AG09309 (cell line): ENCODE measurements at regions not wholly inside any gene's neighbourhood (a gene's known extent, or its start where the extent isn't known, plus 50 kb on each side); places are given as distances from the start of the nearest gene placed in this dataset.

Experiments
- DNase-seq: peaks from one replicate; pipeline ENCODE4 v3.0.0-alpha.2; 2010; ENCODE audit warnings: low read depth
- H3K4me3 ChIP-seq: 2 replicates; pipeline ENCODE4 v1.5.1; 2011; ENCODE audit warnings: mild to moderate bottlenecking, low read depth, low read length, moderate library complexity; ENCODE audit not compliant: control insufficient read depth
- TF ChIP-seq, protein P1 (sequence below): IDR thresholded peaks from 2 replicates; pipeline ENCODE4 v1.5.1; 2011; ENCODE audit warnings: mild to moderate bottlenecking, low read depth, low read length, inconsistent platforms; ENCODE audit not compliant: insufficient read depth, control insufficient read depth; ENCODE audit errors: missing control alignments

DNA sequence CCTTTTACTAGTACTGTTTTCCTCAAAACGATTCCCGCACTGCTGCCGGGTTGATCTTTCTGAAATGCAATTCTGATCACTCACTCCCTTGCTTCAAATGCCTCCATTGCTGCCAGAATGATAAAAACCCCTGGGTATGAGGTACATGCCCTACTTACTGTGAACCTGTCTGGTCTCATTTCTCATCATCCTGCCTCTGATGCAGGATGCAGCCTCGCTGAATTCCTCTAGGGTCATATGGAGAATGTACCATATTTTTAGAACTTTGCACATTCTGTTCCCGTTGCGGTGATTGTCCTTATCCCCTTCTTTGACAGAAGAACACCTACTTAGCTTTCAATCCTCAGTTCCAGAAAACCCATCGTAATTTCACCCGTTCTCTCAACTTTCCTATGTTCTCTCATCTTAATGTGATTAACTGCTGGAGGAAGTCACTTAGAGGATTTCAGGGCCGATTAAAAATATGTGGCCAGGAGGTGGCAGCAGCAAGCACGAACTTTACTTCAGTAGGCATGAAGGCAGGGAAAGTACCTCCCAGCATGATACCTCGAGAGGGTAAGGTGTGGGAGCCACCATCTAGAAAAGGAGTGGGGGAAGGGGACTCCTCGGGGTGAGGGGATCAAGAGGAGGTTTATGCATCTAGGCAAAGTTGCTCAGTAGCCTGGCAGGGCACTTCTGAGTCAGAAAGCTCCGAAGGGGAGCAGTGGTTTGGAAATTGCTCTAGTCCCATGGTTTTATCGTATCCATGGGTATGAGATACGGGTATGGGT, 361.5 kb upstream of the ZP4 start:
- TF ChIP-seq, protein P1, sequence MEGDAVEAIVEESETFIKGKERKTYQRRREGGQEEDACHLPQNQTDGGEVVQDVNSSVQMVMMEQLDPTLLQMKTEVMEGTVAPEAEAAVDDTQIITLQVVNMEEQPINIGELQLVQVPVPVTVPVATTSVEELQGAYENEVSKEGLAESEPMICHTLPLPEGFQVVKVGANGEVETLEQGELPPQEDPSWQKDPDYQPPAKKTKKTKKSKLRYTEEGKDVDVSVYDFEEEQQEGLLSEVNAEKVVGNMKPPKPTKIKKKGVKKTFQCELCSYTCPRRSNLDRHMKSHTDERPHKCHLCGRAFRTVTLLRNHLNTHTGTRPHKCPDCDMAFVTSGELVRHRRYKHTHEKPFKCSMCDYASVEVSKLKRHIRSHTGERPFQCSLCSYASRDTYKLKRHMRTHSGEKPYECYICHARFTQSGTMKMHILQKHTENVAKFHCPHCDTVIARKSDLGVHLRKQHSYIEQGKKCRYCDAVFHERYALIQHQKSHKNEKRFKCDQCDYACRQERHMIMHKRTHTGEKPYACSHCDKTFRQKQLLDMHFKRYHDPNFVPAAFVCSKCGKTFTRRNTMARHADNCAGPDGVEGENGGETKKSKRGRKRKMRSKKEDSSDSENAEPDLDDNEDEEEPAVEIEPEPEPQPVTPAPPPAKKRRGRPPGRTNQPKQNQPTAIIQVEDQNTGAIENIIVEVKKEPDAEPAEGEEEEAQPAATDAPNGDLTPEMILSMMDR: peak; percentile 66
- no peak for DNase-seq
- H3K4me3 ChIP-seq: no peak overlapping the region

DNA sequence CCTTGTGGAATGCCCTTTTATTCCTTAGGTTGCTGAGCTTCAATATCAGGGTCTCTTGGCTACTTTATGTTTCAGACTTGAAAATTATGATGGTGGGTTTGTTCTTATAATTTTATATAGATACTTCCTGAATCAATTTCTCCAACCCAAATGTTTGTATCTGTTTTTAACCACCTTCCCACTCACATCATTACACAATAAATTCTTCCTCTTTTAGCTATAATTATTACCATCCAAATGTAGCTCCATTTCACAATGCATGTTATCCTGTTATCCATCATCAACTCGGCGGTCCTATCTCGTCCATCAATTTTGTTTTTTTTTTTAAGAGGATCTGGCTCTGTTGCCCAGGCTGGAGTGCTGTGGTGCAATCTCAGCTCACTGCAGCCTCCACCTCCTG, 357.6 kb upstream of the ZP4 start:
- no peak overlapping the region for H3K4me3 ChIP-seq
- DNase-seq: no peak
- TF ChIP-seq, protein P1: no peak

DNA sequence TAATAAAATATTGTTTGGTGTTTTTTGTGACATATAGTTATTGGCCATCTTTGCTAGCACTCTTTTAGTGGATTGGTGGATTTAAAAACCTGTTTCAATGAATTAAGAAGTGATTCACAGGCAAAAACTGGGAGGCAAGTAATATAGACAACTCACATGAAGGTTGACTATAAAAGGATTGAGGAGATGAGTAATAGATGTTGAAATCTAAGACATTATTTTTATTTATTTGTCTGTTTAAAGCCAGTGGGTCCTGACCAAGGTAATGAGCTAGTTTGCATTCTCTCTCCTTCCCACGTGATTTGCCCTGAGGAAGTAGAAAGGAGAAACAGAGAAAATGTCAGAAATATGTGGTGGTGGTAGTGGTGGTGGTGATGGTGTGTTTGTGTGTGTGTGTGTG, 351.5 kb upstream of the ZP4 start:
- DNase-seq: no peak
- no peak overlapping the region for H3K4me3 ChIP-seq
- TF ChIP-seq, protein P1: no peak

DNA sequence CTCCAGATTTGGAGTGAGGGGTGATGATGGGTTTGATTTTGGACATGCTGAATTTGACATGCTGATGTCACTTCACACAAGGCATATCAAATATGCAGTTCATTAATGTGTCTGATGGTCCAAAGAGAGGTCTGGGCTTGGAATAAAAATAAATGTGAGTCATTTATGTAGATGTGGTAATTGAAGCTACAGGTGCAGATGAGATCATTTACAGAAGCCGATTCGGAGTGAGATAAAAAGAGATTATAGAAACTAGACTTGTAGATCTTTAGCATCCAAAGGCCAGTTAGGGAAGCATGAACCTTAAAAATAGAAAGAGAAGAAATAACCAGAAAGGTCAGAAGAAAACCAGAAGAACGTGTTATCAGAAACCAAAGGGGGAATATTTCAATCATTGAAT, 350.9 kb upstream of the ZP4 start:
- DNase-seq: no peak
- no peak overlapping the region for H3K4me3 ChIP-seq
- TF ChIP-seq, protein P1: no peak

DNA sequence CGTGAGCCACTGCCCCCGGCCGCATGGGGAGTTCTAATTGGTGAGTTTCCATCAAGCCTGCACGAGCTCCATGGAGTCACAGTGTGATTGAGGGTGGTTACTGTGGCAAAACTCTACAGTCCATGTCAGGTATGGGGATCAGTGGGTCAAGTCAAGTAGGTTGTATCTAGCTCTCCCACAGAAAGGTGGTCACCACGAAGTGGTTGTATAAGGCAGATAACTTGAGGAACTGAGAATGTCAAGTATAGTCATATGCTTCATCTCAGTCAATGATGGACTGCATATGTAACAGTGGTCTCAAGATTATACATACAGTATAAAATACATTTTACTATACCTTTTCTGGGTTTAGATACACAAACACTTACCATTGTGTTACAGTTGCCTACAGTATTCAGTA, 348.6 kb upstream of the ZP4 start:
- DNase-seq: no peak
- TF ChIP-seq, protein P1: no peak

DNA sequence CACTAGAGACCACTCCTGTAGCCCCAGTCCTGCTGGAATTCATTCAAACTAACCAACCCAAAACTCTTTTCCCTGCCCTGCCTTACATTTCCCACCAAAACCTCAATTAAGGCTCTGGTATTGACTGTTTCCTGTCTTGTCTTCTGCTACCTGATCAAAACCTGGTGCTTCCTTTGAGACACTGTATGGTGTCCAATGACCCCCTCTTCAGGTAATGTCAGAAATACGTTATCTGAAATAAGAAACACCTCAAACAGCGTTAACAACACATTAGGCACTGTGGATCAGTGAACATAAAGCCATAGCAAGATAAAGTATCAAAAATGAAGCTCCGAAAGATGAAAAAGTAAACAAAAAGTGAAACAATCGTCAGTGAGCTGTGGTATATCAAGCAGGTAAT, 343.2 kb upstream of the ZP4 start:
- no peak overlapping the region for H3K4me3 ChIP-seq
- DNase-seq: no peak
- TF ChIP-seq, protein P1: no peak

More for the DNA sequence above, 348.6 kb upstream of the ZP4 start:
- no peak overlapping the region for H3K4me3 ChIP-seq
